Liver (tissue), 8 donors: ENCODE measurements at regions not wholly inside any gene's neighbourhood (a gene's known extent, or its start where the extent isn't known, plus 50 kb on each side); places are given as distances from the start of the nearest gene placed in this dataset.

Source experiments
- DNase-seq: peaks from one replicate; pipeline ENCODE4 v3.0.0-alpha.2; 2017; ENCODE audit warnings: low spot score
- H3K27ac ChIP-seq, 2 donors: one replicate each; pipeline ENCODE4 v1.7.0; 2013; ENCODE audit warnings: inconsistent platforms in 2 of 2, low read length in 2 of 2, control low read depth in 1 of 2, low read depth in 1 of 2, mild to moderate bottlenecking in 1 of 2
- H3K27me3 ChIP-seq, 4 donors: one replicate each; pipeline versions ENCODE4 v1.6.1 to v1.7.0; 2013; ENCODE audit warnings: low read length in 3 of 4, inconsistent platforms in 1 of 4, mild to moderate bottlenecking in 1 of 4, moderate library complexity in 1 of 4; ENCODE audit not compliant: control insufficient read depth in 4 of 4, insufficient read depth in 4 of 4
- H3K36me3 ChIP-seq, 4 donors: one replicate each; pipeline versions ENCODE4 v1.6.1 to v1.7.0; 2013; ENCODE audit warnings: low read length in 3 of 4, mild to moderate bottlenecking in 3 of 4, low read depth in 1 of 4, moderate library complexity in 1 of 4; ENCODE audit not compliant: control insufficient read depth in 4 of 4, insufficient read depth in 3 of 4
- H3K4me1 ChIP-seq, 4 donors: one replicate each; pipeline versions ENCODE4 v1.6.1 to v1.7.0; 2013; ENCODE audit warnings: low read length in 3 of 4, mild to moderate bottlenecking in 3 of 4, moderate library complexity in 1 of 4; ENCODE audit not compliant: control insufficient read depth in 4 of 4, insufficient read depth in 4 of 4
- H3K4me3 ChIP-seq, 3 donors: one replicate each; pipeline versions ENCODE4 v1.6.1 to v1.7.0; 2013; ENCODE audit warnings: low read length in 3 of 3, control low read depth in 1 of 3, low read depth in 1 of 3, mild to moderate bottlenecking in 1 of 3
- H3K9ac ChIP-seq, 2 donors: one replicate each; pipeline ENCODE4 v1.7.0; 2013; ENCODE audit warnings: low read length in 2 of 2, mild to moderate bottlenecking in 2 of 2, moderate library complexity in 2 of 2, control low read depth in 1 of 2, low read depth in 1 of 2
- H3K9me3 ChIP-seq, 4 donors: one replicate each; pipeline versions ENCODE4 v1.6.1 to v1.7.0; 2013; ENCODE audit warnings: low read length in 3 of 4; ENCODE audit not compliant: control insufficient read depth in 4 of 4
- EGR1 ChIP-seq, 2 donors: IDR thresholded peaks; 2 replicates each; pipeline ENCODE4 v1.6.1; 2016 to 2018; ENCODE audit warnings: antibody characterized with exemption in 2 of 2, low read depth in 2 of 2
- FOXA1 ChIP-seq: IDR thresholded peaks from 2 replicates; pipeline ENCODE4 v1.6.1; 2016; ENCODE audit warnings: antibody characterized with exemption
- FOXA2 ChIP-seq: IDR thresholded peaks from 2 replicates; pipeline ENCODE4 v1.6.1; 2016; ENCODE audit warnings: antibody characterized with exemption
- GABPA ChIP-seq, 2 donors: IDR thresholded peaks in 1 of 2; conservative IDR thresholded peaks in 1 of 2; 2 replicates each; pipeline ENCODE4 v1.6.1; 2016; ENCODE audit warnings: antibody characterized with exemption in 2 of 2, mild to moderate bottlenecking in 1 of 2, moderate library complexity in 1 of 2
- HNF4A ChIP-seq, 2 donors: conservative IDR thresholded peaks; 2 replicates each; pipeline ENCODE4 v1.6.1; 2016; ENCODE audit warnings: antibody characterized with exemption in 2 of 2, mild to moderate bottlenecking in 2 of 2
- HNF4G ChIP-seq: IDR thresholded peaks from 2 replicates; pipeline ENCODE4 v1.6.1; 2016; ENCODE audit warnings: antibody characterized with exemption
- JUND ChIP-seq, 2 donors: IDR thresholded peaks; 2 replicates each; pipeline ENCODE4 v1.6.1; 2016; ENCODE audit warnings: antibody characterized with exemption in 2 of 2
- NR2F2 ChIP-seq: IDR thresholded peaks from 2 replicates; pipeline ENCODE4 v1.6.1; 2016; ENCODE audit warnings: antibody characterized with exemption
- RAD21 ChIP-seq, 2 donors: IDR thresholded peaks; 2 replicates each; pipeline ENCODE4 v1.6.1; 2016; ENCODE audit warnings: antibody characterized with exemption in 2 of 2, mild to moderate bottlenecking in 2 of 2
- RXRA ChIP-seq, 2 donors: IDR thresholded peaks; 2 replicates each; pipeline ENCODE4 v1.6.1; 2017 to 2018; ENCODE audit warnings: antibody characterized with exemption in 2 of 2, mild to moderate bottlenecking in 1 of 2
- SP1 ChIP-seq: IDR thresholded peaks from 2 replicates; pipeline ENCODE4 v1.6.1; 2018; ENCODE audit warnings: antibody characterized with exemption, mild to moderate bottlenecking
- TAF1 ChIP-seq: conservative IDR thresholded peaks from 2 replicates; pipeline ENCODE4 v1.6.1; 2016; ENCODE audit warnings: antibody characterized with exemption, mild to moderate bottlenecking
- YY1 ChIP-seq: IDR thresholded peaks from 2 replicates; pipeline ENCODE4 v1.6.1; 2016; ENCODE audit warnings: antibody characterized with exemption, mild to moderate bottlenecking
- WGBS: extraction: QIAGEN DNeasy Blood & Tissue Kit; methylation state at CpG from one replicate; pipeline ENCODE4 v1.1.7; 2013; 5-methylcytosine and 5-hydroxymethylcytosine counted together
- TF ChIP-seq, protein P1 (sequence below): fragments of 150-350 bp; IDR thresholded peaks from 2 replicates; pipeline ENCODE4 v1.5.1; 2017; ENCODE audit warnings: improper control_type of control experiment, low read depth, low read length; ENCODE audit not compliant: missing input control
- TF ChIP-seq, protein P2 (sequence below): IDR thresholded peaks from 2 replicates; pipeline ENCODE4 v1.6.1; 2016; ENCODE audit warnings: antibody characterized with exemption, mild to moderate bottlenecking
- TF ChIP-seq, protein P3 (sequence below): IDR thresholded peaks from 2 replicates; pipeline ENCODE4 v1.6.1; 2016; ENCODE audit warnings: antibody characterized with exemption
- TF ChIP-seq, protein P4 (sequence below): IDR thresholded peaks from 2 replicates; pipeline ENCODE4 v1.6.1; 2016; ENCODE audit warnings: antibody characterized with exemption
- TF ChIP-seq, protein P5 (sequence below): IDR thresholded peaks from 2 replicates; pipeline ENCODE4 v1.6.1; 2016; ENCODE audit warnings: antibody characterized with exemption
- donor health status: healthy.
- donor health status: healthy.
- donor health status: healthy.
- donor health status: healthy.
- donor health status: healthy.

DNA sequence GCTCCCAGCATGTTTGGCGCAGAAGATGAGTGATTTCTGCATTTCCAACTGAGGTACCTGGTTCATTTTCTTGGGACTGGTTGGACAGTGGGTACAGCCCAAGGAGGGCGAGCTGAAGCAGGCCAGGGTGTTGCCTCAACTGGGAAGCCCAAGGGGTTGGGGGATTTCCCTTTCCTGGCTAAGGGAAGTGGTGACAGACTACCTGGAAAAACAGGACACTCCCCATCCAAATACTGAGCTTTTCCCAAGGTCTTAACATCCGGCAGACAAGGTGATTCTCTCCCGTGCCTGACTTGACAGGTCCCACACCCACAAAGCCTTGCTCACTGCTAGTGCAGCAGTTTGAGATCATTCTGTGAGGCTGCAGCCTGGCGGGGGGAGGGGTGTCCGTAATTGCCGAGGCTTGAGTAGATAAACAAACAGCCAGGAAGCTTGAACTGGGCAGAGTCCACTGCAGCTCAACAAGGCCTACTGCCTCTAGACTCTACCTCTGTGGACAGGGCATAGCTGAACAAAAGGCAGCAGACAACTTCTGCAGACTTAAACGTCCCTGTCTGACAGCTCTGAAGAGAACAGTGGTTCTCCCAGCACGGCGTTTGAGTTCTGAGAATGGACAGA lies 307.7 kb upstream of the ARSJ start:
- Histone ChIP-seq H3K27ac (peak overlapping the region in 1 of 2 donors; percentile 9), H3K4me3 (no peak overlapping the region), H3K9ac (no peak overlapping the region), H3K36me3 (no peaks in the 10 kb centered on the region), H3K4me1 (peaks cover 0 to 1% (median 0%) of the 10 kb centered on the region in 4 donors), H3K9me3 (no peaks in the 10 kb centered on the region), H3K27me3 (no peaks in the 10 kb centered on the region)
- 48% methylated on average over 10 of the region's 10 CpGs for WGBS
- TF ChIP-seq HNF4A (conservative IDR thresholded peaks at IDR 0.05) (peak; percentile 80 to 85), RXRA (IDR thresholded peaks at IDR 0.05) (peak in 1 of 2 donors; percentile 37), EGR1 (IDR thresholded peaks at IDR 0.05; ENCODE audit: low read depth in 2 of 2) (no peak), NR2F2 (no peak), TAF1 (no peak), SP1 (peak; percentile 92), GABPA (IDR thresholded peaks at IDR 0.05 in 1 of 2, conservative IDR thresholded peaks at IDR 0.05 in 1 of 2) (no peak), FOXA2 (peak; percentile 26), HNF4G (peak; percentile 64), YY1 (no peak), RAD21 (IDR thresholded peaks at IDR 0.05) (peak; percentile 19 to 39), FOXA1 (no peak), JUND (IDR thresholded peaks at IDR 0.05) (peak; percentile 11 to 25)
- TF ChIP-seq, protein P1, sequence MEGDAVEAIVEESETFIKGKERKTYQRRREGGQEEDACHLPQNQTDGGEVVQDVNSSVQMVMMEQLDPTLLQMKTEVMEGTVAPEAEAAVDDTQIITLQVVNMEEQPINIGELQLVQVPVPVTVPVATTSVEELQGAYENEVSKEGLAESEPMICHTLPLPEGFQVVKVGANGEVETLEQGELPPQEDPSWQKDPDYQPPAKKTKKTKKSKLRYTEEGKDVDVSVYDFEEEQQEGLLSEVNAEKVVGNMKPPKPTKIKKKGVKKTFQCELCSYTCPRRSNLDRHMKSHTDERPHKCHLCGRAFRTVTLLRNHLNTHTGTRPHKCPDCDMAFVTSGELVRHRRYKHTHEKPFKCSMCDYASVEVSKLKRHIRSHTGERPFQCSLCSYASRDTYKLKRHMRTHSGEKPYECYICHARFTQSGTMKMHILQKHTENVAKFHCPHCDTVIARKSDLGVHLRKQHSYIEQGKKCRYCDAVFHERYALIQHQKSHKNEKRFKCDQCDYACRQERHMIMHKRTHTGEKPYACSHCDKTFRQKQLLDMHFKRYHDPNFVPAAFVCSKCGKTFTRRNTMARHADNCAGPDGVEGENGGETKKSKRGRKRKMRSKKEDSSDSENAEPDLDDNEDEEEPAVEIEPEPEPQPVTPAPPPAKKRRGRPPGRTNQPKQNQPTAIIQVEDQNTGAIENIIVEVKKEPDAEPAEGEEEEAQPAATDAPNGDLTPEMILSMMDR, result no peak
- TF ChIP-seq, protein P2, sequence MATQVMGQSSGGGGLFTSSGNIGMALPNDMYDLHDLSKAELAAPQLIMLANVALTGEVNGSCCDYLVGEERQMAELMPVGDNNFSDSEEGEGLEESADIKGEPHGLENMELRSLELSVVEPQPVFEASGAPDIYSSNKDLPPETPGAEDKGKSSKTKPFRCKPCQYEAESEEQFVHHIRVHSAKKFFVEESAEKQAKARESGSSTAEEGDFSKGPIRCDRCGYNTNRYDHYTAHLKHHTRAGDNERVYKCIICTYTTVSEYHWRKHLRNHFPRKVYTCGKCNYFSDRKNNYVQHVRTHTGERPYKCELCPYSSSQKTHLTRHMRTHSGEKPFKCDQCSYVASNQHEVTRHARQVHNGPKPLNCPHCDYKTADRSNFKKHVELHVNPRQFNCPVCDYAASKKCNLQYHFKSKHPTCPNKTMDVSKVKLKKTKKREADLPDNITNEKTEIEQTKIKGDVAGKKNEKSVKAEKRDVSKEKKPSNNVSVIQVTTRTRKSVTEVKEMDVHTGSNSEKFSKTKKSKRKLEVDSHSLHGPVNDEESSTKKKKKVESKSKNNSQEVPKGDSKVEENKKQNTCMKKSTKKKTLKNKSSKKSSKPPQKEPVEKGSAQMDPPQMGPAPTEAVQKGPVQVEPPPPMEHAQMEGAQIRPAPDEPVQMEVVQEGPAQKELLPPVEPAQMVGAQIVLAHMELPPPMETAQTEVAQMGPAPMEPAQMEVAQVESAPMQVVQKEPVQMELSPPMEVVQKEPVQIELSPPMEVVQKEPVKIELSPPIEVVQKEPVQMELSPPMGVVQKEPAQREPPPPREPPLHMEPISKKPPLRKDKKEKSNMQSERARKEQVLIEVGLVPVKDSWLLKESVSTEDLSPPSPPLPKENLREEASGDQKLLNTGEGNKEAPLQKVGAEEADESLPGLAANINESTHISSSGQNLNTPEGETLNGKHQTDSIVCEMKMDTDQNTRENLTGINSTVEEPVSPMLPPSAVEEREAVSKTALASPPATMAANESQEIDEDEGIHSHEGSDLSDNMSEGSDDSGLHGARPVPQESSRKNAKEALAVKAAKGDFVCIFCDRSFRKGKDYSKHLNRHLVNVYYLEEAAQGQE, result peak; percentile 12
- TF ChIP-seq, protein P3, sequence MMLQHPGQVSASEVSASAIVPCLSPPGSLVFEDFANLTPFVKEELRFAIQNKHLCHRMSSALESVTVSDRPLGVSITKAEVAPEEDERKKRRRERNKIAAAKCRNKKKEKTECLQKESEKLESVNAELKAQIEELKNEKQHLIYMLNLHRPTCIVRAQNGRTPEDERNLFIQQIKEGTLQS, result no peak
- TF ChIP-seq, protein P4, sequence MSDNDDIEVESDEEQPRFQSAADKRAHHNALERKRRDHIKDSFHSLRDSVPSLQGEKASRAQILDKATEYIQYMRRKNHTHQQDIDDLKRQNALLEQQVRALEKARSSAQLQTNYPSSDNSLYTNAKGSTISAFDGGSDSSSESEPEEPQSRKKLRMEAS, result no peak
- TF ChIP-seq, protein P5, sequence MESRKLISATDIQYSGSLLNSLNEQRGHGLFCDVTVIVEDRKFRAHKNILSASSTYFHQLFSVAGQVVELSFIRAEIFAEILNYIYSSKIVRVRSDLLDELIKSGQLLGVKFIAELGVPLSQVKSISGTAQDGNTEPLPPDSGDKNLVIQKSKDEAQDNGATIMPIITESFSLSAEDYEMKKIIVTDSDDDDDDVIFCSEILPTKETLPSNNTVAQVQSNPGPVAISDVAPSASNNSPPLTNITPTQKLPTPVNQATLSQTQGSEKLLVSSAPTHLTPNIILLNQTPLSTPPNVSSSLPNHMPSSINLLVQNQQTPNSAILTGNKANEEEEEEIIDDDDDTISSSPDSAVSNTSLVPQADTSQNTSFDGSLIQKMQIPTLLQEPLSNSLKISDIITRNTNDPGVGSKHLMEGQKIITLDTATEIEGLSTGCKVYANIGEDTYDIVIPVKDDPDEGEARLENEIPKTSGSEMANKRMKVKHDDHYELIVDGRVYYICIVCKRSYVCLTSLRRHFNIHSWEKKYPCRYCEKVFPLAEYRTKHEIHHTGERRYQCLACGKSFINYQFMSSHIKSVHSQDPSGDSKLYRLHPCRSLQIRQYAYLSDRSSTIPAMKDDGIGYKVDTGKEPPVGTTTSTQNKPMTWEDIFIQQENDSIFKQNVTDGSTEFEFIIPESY, result no peak
- peak; percentile 68 for DNase-seq
